SH-SY5Y (cell line): ENCODE measurements at regions not wholly inside any gene's neighbourhood (a gene's known extent, or its start where the extent isn't known, plus 50 kb on each side); places are given as distances from the start of the nearest gene placed in this dataset.

Experiments used
- GATA2 ChIP-seq: IDR thresholded peaks from 2 replicates; pipeline ENCODE4 v1.6.1; 2011; ENCODE audit warnings: mild to moderate bottlenecking, low read depth, low read length
- GATA3 ChIP-seq: IDR thresholded peaks from 2 replicates; pipeline ENCODE4 v1.6.1; 2011; ENCODE audit warnings: low read depth, mild to moderate bottlenecking, low read length, moderate library complexity

GRCh38 chr10:35938160-35938559, 296.1 kb upstream of the FZD8 start:
- TF ChIP-seq GATA3, result no peak
- TF ChIP-seq GATA2, result no peak
